HK-2 (cell line): ENCODE measurements at regions not wholly inside any gene's neighbourhood (a gene's known extent, or its start where the extent isn't known, plus 50 kb on each side); places are given as distances from the start of the nearest gene placed in this dataset.

Source experiments
- DNase-seq: peaks from one replicate; pipeline ENCODE4 v3.0.0-alpha.2; 2018; ENCODE audit not compliant: unreplicated experiment

GRCh38 chr3:72212396-72212795 is 427.4 kb upstream of the PROK2 start:
- DNase-seq, result no peak

- no peak for DNase-seq
Observed at GRCh38 chr3:72210261-72210660, 425.3 kb upstream of the PROK2 start.

DNA sequence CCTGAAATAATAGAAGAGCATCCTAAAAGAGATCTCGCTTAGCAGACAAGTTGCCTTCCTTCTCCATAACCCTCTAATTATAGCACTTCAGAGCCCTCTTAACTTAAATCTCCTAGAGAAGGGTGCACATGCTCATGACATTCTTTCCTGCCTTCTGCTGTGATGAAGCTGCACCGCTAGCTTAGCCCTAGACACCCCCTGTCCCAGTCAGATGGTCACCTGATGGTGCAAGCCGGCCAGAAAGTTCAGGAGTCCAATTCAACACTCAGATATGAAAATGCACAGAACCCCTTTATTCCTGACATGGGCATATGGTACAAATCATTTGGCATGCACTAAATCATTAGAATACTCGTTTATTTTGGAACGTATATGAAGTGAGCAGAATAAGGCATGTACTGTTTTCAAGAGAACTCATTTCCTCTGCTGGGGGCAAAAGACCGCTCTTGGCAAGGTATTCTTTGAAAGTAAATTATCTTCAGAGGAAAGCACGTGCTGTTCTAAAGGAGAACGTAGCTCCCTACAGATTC is 420.4 kb upstream of the PROK2 start:
- no peak for DNase-seq

DNA sequence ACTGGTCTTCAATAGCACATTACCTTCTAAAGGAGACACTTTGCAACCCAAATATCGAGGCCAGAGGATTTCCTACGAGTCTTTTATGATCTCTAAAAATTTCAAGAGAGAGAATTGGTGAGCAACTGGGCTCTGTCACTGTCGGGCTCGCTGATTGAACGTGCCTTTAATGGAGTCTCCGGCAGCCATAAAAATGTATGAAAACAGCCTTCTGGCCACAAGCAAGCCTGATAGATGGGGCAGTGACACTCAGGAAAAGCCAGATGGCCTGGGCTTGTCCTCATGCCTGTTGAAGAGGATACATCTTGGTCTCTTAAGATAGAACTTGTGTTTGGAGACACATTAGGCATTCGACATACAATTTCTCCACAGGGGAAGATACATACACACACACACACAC is 419.5 kb upstream of the PROK2 start:
- DNase-seq, result no peak

GRCh38 chr3:72203613-72204349 is 418.8 kb upstream of the PROK2 start:
- DNase-seq, result no peak

- DNase-seq, result no peak
Observed at GRCh38 chr3:72203105-72203504, 418.2 kb upstream of the PROK2 start.

DNA sequence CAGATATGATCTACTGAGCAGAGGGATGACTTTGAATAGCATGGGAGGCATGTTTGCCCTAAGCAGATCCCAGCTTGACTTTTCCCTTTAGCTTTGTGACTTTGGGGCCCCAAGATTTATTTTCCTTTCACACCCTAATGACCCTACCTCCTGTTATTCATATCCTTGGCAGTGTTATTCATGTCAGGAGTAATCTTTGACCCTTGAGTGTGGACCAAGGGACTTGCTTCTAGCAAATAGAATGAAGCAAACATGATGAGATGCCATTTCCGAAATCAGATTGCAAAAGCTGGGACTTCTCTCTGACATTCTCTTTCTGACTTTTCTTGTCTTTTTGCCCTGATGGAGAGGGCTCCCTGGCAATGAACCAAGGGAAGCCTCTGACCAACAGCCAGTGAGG is 415.4 kb upstream of the PROK2 start:
- no peak for DNase-seq

DNA sequence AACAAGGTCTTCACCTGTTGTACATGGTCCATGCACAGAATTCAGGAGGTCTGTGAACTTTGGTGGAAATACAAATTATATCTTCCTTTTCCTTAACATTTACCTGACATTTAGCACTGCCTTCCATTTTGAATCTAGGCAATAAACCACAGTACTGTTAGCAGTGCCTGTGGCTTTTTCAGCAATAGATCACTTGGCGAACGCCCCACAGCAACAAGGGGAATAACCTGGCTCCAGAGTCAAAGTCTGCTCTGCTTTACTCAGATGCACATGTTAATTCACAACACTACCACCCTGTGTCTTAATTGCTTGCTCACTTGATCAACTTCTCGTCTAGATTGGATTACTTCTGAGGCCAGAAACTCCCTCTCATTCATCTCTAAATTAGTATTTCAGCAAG is 414.6 kb upstream of the PROK2 start:
- no peak for DNase-seq

DNA sequence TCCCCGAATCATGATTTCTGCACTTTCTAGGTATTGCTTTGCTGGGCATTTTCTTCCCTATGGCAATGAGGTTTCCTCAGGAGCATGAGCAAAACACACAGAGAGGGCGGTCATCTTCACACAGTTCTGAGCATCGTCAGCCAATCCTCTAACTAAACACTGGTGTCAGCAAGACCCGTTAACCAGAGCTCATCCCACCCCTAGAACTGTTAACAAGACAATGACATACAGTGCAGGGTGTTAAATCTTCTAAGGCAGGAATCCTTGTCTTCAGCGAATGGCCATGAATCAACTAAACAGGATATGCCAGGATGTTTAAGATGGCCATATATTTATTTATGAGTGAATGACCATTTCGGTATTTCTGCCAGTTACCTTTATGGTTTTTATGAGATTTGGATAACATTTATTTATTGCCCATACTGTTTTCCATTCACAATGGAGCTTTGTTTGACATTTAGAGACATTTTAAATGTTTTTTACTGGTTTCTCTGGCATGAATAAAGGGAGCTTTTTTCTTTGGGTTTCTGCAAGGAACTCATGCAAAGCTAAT is 411.5 kb upstream of the PROK2 start:
- DNase-seq, result no peak

GRCh38 chr3:72195895-72196294 is 410.9 kb upstream of the PROK2 start:
- DNase-seq, result no peak

DNA sequence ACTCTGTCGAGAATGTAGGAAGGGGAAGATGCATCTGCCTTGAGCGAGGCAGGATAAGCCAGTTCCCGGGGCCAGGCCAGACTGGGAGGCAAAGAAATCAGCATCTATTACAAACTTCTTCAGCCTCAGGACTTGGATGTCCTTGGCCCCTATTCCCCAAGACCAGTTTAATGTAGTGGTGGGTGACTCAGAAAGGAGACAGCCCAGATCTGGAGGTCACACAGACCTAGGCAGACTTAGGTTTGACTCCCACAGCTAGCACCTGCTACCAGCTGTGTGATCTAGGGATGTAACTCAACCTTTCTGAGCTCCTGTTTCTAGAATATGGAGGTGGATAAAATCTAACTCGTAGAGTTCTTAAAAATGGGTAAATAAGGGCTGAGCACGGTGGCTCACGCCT is 409.5 kb upstream of the PROK2 start:
- DNase-seq, result no peak

DNA sequence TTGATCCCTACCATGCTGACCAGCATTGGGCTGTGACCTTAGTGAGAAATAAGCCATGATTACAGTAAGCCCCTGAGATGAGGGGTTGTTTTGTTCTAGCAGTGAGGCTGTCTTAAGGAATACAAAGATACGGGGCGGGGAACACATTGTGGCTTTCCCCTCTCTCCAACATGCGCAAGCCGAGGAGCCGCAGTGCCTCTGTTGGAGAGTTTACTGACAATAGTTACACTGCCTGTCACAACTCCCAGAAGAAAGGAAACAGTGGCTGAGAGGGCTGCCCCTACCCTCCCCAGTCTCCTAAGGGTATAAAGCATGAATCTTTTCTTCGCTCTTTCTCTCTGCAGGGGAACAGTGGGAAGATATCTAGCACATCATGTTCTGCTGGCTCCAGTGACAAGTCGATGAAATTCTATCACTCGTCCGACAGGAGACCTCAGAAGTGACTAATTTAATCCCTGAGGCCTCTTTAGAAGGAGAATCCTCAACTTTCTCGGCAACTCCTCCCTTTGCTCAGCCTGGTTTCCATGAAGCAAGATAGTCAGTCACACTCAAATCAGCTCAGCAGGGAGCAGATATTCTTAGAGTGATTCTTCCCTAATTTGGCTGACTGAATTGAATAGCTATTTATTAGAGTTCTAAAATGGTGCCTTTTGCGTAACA is 409.0 kb upstream of the PROK2 start:
- DNase-seq, result no peak

GRCh38 chr3:72192572-72192971 is 407.6 kb upstream of the PROK2 start:
- no peak for DNase-seq

GRCh38 chr3:72191209-72191960 is 406.4 kb upstream of the PROK2 start:
- no peak for DNase-seq

DNA sequence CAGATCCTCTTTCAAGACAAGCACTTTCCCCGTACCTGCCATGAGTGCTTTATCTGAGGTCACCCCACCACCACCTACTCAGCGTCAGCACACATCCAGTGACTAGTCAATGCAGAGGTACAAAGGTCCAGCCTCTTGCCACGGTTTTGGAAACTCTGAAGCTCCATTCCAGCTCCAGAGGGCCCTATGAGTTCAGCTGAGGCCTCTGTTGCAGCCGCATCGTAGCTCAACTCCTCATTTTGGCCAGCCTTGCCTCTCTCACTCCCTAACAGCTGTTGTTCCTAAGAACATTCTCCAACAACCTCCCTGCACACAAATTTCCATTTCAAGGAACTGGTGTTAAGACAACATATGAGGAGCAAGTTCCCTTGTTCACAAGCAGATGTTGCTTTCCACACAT is 405.1 kb upstream of the PROK2 start:
- DNase-seq, result no peak

DNA sequence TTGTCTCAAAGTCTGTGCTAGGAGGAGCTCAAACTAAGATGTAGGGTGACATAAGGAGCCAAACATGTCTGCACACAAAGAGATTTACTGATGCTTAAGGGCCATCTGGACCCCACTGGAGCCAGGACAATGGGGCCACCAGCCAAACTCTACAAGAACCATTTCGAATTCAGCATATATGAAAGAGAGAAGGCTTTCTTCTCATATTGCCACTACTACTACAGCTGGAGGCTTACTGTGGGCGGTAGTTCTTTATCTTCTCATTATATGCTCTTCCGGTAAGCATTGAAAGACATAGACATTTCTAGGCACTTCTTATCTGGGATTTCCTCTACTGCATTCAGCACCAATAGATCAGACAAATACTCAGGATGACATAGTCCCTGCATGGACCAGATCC is 404.4 kb upstream of the PROK2 start:
- no peak for DNase-seq

- DNase-seq, result no peak
Observed at GRCh38 chr3:72188536-72188935, 403.6 kb upstream of the PROK2 start.

DNA sequence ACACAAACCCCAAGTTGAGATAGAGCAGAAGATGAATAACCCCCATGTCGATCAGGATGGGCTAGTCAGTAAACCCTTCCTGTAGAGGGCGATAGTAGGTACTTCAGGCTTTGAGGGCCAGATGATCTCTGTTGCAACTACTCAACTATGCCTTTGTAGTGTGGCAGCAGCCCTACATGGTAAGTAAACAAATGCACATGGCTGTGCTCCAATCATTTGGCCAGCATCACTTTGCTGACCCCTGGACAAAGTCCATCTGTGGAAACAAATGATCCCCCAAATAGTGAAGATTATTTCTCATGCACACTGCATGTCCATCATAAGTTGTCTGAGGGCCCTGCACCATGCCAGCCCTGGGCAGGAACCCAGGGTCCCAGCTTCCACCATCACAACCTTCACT is 402.2 kb upstream of the PROK2 start:
- DNase-seq, result no peak

- no peak for DNase-seq
Observed at GRCh38 chr3:72186400-72186855, 401.5 kb upstream of the PROK2 start.

DNA sequence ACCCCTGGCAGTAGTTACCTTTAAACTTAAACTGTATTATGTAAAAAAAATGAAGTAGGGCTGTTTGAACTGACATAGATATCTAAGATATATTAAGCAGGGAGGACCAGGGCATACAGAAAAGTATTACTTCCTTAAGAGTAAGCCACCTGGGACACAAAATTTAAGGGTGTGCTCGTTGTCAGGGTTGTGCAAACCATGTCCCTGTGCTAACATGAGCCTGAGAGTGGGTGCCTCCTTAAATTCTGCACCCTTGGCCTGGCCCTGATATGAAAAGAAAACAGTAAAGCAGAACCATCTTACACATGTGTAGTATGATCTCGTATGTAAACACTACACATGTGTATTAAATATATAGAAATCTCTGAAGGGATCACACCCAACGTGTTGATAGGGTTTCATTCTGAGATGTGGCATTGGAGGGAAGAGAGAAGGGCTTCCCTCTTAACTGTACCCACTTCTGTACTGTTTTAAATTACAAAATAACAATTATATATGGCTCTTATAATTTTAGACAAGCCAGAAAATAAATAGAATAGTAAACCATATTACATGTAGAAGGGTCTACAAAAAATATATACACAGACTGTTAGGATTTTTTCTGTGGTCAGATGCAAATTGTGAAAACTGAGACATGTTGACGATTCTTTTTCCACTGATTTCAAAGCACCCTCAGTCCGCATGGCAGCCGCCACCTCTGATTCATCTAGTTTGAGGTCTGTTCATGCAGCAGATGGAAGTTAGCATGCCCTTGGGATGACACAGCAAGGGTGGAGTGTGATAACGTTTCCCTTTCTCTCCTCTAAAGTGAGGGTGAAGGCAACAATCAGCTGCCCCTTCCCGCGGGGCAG is 400.8 kb upstream of the PROK2 start:
- DNase-seq, result no peak

DNA sequence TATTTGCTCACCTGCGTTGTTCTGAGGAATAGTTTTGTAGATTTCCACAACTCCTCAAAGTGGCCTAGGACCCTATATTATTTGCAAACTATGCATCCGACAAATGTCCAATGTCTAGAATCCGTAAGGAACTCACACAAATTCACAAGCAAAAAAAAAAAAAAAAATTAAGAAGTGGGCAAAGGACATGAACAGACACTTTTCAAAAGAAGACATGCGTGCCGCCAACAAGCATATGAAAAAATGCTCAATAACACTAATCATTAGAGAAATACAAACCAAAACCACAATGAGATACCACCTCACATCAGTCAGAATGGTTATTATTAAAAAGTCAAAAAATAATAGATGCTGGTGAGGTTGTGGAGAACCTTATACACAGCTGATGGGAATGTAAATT is 398.5 kb upstream of the PROK2 start:
- DNase-seq, result no peak
